ENCODE measurements at regions not wholly inside any gene's neighbourhood (a gene's known extent, or its start where the extent isn't known, plus 50 kb on each side); places are given as distances from the start of the nearest gene placed in this dataset.
"Not testable (repeated sequence)": the region's sequence is repeated elsewhere in the genome, so short reads cannot be mapped to it uniquely, and the experiment has no call there.

DNA sequence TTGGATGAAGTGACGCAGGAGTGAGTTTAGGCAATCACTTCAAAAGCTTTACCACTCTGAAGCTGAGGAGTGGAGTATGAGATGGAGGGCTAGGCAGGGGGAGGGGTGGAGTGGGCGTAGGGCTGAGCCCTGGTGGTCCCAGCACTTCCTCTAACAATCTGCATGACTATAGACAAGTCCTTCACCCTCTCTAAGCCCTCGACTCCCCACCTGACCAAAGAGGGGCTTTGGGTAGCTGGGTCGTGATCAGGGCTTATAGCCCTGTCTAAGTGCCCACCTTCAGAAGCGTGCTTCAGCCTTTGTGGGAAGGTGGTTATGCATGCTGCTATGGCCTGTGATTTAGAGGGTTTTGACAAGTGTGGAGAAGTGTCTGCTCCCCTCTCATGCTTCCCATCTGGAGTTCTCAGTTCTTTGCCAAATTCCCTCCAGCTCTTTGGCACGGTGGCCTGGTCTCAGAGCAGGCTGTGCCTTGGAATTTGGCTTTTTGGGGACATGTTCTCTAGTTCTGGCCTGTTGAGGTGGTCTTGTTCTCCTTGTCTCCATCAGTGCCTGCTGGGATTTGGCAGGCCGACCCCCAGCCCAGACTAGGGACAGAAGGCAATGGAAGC, 53.0 kb downstream of the ACTBL2 start:
- DNase-seq = no peak
- Mint-ChIP-seq H3K4me3 (no peak overlapping the region), H3K4me1 (no peaks in the 10 kb centered on the region), H3K36me3 (ENCODE audit: low read depth) (no peaks in the 10 kb centered on the region), H3K27ac (no peak overlapping the region), H3K27me3 (peaks cover 2% of the 10 kb centered on the region), H3K9me3 (no peaks in the 10 kb centered on the region)
- POLR2A ChIA-PET = no interaction called here
- CTCF ChIA-PET = no interaction called here

DNA sequence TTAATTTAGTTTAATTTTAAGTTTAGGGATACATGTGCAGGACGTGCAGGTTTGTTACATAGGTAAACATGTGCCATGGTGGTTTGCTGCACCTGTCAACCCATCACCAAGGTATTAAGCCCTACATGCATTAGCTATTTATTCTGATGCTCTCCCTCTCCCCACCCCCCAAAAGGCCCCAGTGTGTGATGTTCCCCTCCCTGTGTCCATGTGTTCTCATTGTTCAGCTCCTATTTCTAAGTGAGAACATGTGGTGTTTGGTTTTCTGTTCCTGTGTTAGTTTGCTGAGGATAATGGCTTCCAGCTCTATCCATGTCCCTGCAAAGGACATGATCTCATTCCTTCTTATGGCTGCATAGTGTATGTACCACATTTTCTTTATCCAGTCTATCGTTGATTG, 53.6 kb downstream of the ACTBL2 start:
- H3K27ac Mint-ChIP-seq; CTCF ChIA-PET; H3K4me1 Mint-ChIP-seq; H3K36me3 Mint-ChIP-seq (ENCODE audit: low read depth); H3K9me3 Mint-ChIP-seq; POLR2A ChIA-PET; DNase-seq; H3K4me3 Mint-ChIP-seq; H3K27me3 Mint-ChIP-seq: not testable (repeated sequence)

DNA sequence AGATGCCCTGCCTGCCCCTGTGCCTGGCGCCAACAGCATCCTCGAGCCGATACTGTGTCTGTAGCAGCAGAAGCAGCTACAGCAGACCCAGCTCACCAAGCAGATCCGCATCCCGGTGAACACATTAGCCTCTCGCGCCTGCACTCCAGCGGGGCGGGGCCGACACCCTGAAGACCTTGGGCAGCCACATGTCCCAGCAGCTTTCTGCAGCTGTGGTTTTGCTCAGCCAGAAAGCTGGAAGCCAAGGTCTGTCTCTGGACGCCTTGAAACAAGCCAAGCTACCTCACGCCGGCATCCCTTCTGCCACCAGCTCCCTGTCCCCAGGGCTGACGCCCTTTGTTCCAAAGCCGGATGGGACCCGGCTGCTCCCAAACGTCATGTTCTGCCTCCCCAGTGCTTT, 59.6 kb downstream of the ACTBL2 start:
- no peak overlapping the region for H3K27ac Mint-ChIP-seq
- H3K4me1 Mint-ChIP-seq = no peaks in the 10 kb centered on the region
- DNase-seq = no peak
- no peak overlapping the region for H3K4me3 Mint-ChIP-seq
- CTCF ChIA-PET = no interaction called here
- POLR2A ChIA-PET = no interaction called here
- no peaks in the 10 kb centered on the region for H3K36me3 Mint-ChIP-seq (ENCODE audit: low read depth)
- peaks cover 2% of the 10 kb centered on the region for H3K27me3 Mint-ChIP-seq
- H3K9me3 Mint-ChIP-seq = no peaks in the 10 kb centered on the region

DNA sequence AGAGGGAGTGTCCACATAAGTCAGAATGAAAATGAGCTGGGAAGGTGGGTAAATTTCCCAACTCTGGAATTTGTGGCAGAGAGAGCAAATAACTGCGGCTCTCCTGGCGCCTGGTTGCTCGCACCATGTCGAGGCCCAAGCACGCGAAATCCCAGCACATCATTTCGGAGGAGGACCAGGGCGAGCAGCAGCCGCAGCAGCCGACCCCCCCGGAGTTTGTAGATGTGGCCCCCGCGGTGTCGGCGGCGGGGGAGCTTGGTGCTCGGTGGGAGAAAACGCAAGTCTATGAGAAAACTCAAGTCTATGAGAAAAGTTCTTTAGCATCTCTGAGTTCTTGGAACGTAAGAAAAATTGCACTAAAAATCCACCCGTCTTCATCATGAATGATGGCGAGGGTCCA, 60.3 kb downstream of the ACTBL2 start:
- Mint-ChIP-seq H3K4me3 (no peak overlapping the region), H3K36me3 (ENCODE audit: low read depth) (no peaks in the 10 kb centered on the region), H3K4me1 (no peaks in the 10 kb centered on the region), H3K9me3 (no peaks in the 10 kb centered on the region), H3K27me3 (peaks cover 2% of the 10 kb centered on the region), H3K27ac (no peak overlapping the region)
- ChIA-PET POLR2A (no interaction called here), CTCF (no interaction called here)
- no peak for DNase-seq

DNA sequence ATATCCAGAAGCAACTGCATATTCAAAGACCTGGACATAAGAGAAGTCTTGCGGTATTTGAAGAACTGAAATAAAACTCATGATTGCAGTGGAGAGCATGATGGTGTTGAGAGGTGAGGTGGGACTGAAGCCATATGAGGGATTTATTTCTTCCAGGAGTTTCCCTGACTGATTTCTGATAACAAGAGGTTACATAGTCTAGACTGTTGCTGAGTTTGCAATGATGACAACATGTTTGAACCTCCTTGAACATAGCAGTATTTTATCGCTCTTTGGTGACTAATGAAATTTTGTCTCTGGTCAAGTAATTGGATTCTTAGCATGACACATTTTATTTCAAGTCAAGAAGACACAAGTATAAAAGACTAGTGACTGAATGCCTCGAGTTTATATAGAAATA, 61.8 kb downstream of the ACTBL2 start:
- ChIA-PET POLR2A (no interaction called here), CTCF (no interaction called here)
- H3K4me1 Mint-ChIP-seq = no peaks in the 10 kb centered on the region

DNA sequence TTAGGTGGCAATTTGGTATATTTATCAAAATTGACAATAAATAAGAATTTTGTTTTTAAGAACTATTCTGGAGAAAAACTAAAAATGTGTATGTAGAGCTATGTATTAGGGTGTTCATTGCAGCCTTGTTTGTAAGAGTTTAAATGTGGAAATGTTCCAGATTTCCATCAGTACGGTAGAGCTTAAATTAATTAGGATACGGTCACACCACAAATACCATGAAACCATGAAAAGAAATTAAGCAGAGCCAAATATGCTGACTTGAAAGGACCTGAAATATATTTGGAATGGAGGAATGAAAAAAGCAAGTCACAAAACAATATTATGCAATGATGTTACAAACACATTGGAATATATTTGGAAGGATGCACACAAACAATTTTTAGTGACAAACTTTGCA, 64.6 kb downstream of the ACTBL2 start:
- ChIA-PET POLR2A (no interaction called here), CTCF (no interaction called here)
- Mint-ChIP-seq H3K4me1 (no peaks in the 10 kb centered on the region), H3K27ac (no peak overlapping the region), H3K9me3 (no peaks in the 10 kb centered on the region), H3K27me3 (peaks cover 9% of the 10 kb centered on the region), H3K36me3 (ENCODE audit: low read depth) (no peaks in the 10 kb centered on the region), H3K4me3 (no peak overlapping the region)
- no peak for DNase-seq

More for the DNA sequence above, 61.8 kb downstream of the ACTBL2 start:
- Mint-ChIP-seq H3K9me3 (no peaks in the 10 kb centered on the region), H3K27me3 (peaks cover 6% of the 10 kb centered on the region), H3K36me3 (ENCODE audit: low read depth) (no peaks in the 10 kb centered on the region), H3K27ac (no peak overlapping the region), H3K4me3 (no peak overlapping the region)
- no peak for DNase-seq

DNA sequence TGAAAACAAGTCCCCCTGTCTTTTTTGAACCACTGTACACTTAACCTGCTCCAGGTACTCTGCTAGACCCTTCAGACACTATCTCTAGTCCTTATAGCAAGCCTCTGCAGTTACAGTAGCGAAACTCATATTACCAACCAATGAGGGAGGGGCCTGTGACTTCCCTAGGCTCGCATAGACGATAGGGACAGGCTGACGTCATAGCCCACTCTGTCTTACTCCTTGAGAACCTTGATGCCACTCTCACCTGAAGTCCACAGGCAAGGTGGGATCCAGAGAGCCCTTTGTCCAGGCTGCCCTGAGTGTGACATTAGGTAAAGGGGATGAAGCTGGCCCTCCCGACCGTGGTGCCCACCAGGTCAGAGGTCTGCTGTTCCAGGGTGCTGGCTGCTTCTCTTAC, 65.3 kb downstream of the ACTBL2 start:
- DNase-seq = no peak
- H3K36me3 Mint-ChIP-seq (ENCODE audit: low read depth) = no peaks in the 10 kb centered on the region
- H3K4me3 Mint-ChIP-seq = no peak overlapping the region
- CTCF ChIA-PET = no interaction called here
- H3K27me3 Mint-ChIP-seq = peaks cover 9% of the 10 kb centered on the region
- H3K27ac Mint-ChIP-seq = no peak overlapping the region
- H3K9me3 Mint-ChIP-seq = no peaks in the 10 kb centered on the region
- no peaks in the 10 kb centered on the region for H3K4me1 Mint-ChIP-seq
- POLR2A ChIA-PET = no interaction called here

DNA sequence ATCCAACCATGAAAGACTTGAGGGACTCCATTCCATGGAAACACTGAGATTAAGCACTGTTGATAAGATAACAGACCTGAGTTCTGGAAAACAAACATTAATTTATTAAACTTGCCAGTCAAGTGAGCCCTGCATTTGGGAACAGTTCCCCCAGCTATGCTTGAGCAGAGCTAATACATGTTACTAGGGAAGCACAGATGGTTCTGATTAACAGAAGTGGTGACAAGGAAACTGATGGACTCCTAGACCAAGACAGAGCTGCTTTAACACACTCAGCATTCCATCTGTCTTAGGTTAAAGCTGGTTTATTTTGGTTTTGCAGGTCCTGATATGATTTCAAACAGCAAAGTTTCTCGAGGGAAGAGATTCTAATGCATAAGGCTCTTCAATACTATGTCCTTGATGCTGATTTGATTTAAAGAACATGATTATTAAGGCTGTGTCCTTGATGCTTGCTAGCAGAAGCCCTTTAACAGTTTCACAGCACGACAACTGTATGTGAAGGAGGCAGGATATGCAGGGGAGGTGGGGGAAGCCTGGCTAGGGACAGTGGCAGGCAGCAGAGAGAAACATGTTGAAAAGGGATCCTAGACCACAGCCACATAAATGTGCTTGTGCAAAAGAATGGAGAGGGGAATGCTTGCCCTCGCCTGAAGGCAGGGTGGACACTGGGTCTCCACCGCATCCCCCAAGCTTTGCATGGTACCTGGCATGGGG, 66.2 kb downstream of the ACTBL2 start:
- H3K4me1 Mint-ChIP-seq = no peaks in the 10 kb centered on the region
- peaks cover 9% of the 10 kb centered on the region for H3K27me3 Mint-ChIP-seq
- no peaks in the 10 kb centered on the region for H3K36me3 Mint-ChIP-seq (ENCODE audit: low read depth)
- no peak overlapping the region for H3K27ac Mint-ChIP-seq
- no peaks in the 10 kb centered on the region for H3K9me3 Mint-ChIP-seq
- CTCF ChIA-PET = interaction anchor here (1.5 kb wide), 1 partner anchor 77 kb away, joined by 3 read pairs; no protein-coding TSS in a partner anchor
- H3K4me3 Mint-ChIP-seq = no peak overlapping the region
- POLR2A ChIA-PET = no interaction called here
- DNase-seq = no peak

DNA sequence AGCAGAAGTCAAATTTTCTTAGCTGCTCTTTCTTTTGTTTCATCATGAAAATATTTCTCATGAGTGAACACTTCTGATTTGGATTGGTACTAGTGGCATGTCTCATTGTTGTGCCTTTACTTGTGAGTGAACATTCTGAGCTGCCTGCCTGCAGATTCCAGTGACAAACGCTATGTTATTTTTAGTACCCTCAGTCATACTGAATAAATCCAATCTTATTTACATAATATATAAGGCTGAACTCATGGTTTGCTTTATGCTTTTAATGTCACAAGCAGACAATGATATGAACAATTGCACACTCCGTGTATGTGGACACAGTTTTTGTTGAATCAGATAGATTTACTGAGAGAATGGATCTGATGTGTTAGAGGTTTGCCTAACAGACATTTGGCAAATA, 67.8 kb downstream of the ACTBL2 start:
- POLR2A ChIA-PET = no interaction called here
- no peaks in the 10 kb centered on the region for H3K4me1 Mint-ChIP-seq
- no peak overlapping the region for H3K4me3 Mint-ChIP-seq
- no peaks in the 10 kb centered on the region for H3K36me3 Mint-ChIP-seq (ENCODE audit: low read depth)
- no peak overlapping the region for H3K27ac Mint-ChIP-seq
- no peaks in the 10 kb centered on the region for H3K9me3 Mint-ChIP-seq
- peaks cover 9% of the 10 kb centered on the region for H3K27me3 Mint-ChIP-seq
- DNase-seq = no peak
- CTCF ChIA-PET = no interaction called here

DNA sequence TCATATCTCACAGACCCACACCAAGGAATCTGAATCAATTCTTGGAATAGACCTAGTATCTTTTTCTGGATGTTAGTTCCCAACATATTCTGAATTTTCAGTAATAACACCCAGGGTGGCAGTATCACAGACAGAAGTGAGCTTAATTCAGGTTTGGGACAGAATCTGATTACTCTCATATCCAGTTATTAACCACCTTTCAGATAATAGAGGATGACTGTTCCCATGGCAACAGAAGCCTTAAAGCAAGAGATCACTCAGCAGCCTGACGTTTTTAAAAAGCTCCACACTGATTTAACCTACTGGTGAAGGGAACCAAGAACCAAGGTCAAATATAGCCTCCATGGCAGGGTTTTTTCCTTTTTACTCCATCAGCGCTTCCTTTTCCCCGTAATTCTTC, 68.4 kb downstream of the ACTBL2 start:
- ChIA-PET POLR2A (no interaction called here), CTCF (no interaction called here)
- Mint-ChIP-seq H3K9me3 (no peaks in the 10 kb centered on the region), H3K4me1 (no peaks in the 10 kb centered on the region), H3K27ac (no peak overlapping the region), H3K27me3 (peaks cover 9% of the 10 kb centered on the region), H3K4me3 (no peak overlapping the region), H3K36me3 (ENCODE audit: low read depth) (no peaks in the 10 kb centered on the region)
- no peak for DNase-seq

DNA sequence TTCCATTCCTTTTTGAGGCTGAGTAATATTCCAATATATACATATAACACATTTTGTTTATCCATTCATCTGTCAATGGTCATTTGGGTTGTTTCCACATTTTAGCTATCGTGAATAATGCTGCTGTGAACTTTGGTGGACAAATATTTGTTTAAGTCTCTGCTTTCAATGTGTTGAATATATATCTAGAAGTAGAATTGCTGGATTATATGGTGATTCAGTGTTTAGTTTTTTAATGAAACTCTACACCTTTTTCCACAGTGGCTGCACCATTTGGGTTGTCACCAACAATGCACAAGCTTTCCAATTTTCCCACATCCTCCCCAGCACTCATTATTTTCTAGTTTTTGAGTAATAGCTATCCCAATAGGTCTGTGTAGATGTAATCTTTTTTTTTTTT, 69.5 kb downstream of the ACTBL2 start:
- Mint-ChIP-seq H3K27ac (no peak overlapping the region), H3K27me3 (peaks cover 8% of the 10 kb centered on the region), H3K36me3 (ENCODE audit: low read depth) (no peaks in the 10 kb centered on the region), H3K4me3 (no peak overlapping the region), H3K9me3 (no peaks in the 10 kb centered on the region), H3K4me1 (no peaks in the 10 kb centered on the region)
- ChIA-PET CTCF (no interaction called here), POLR2A (no interaction called here)
- no peak for DNase-seq

DNA sequence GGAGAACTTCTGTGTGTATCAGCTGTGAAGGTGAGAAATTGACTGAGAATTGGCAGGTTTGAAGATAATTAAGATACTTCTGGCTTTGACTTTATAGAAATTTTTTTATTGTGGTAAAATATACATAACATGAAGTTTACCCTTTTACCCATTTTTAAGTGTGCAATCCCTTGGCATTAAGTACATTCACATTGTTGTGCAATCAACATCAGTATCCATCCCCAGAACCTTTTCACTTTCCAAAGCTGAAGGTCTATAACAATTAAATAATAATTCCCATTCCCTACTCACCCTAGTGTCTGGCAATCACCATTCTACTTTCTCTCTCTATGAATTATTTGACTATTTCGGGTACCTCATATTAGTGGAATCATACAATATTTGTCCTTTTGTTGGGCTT, 69.9 kb downstream of the ACTBL2 start:
- no peak overlapping the region for H3K4me3 Mint-ChIP-seq
- CTCF ChIA-PET = no interaction called here
- no peaks in the 10 kb centered on the region for H3K36me3 Mint-ChIP-seq (ENCODE audit: low read depth)
- no peaks in the 10 kb centered on the region for H3K4me1 Mint-ChIP-seq
- no peak for DNase-seq
- no peak overlapping the region for H3K27ac Mint-ChIP-seq
- H3K27me3 Mint-ChIP-seq = peaks cover 8% of the 10 kb centered on the region
- H3K9me3 Mint-ChIP-seq = no peaks in the 10 kb centered on the region
- POLR2A ChIA-PET = no interaction called here

DNA sequence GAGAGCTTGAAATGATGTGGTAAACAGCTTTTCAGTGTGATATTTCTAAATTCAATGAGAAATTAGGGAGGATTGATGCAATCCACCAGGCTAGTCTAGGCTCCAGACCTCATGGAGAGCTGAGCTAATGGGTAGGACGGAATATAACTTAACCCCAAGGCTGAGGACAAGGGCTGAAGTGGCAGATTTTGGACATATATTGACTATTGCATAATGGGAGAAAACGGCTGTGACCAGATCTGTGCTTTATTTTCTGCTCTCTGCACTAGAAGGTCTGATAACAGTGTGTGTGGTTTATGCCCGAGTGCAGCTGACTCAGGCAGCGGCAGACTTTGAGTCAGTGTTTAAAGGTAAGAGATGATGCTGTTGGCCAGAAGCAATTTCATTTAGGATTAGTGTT, 70.6 kb downstream of the ACTBL2 start:
- CTCF ChIA-PET = no interaction called here
- peaks cover 8% of the 10 kb centered on the region for H3K27me3 Mint-ChIP-seq

DNA sequence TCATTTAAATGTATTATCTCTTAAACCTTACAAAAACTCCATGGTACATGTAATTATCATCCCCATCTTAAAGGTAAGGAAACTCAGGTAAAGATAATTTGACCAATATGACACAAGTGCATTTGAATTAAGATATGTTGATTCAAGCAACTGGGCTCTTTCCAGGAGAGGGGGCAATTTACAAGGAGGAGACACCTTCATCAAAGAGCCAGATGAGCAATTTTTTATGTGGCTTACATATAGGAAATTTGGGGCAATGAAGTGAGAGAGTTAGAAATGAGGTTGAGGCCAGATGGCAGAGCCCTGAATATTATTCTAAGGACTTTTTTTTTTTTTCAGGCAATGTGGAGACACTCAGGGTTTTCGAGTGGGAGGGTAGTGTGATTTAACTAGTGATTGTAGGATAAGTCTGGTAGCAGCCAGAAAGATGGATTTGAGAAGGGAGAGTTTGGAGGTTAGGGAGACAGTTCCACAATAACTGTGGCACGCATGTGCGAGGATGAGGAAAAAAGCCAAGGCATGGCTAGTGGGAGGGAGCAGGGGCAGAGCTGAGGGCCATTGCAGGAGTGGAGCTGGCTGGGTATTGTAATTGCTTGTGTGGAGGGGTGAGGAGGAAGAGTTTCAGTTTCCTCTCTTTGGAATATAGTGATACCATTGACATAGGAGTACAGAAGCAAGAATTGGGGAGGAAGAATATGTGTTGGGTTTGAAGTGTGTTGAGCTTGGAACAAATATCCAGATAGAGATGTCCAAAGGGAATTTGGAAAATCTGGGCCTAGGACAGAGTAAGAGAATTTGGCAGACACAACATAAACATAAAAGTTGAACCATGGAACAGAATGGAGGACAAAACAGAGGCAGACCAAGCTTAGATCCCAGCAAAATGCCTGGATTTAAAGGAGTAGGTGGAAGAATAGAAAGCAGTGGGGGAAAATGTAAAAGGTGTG, 72.0 kb downstream of the ACTBL2 start:
- Mint-ChIP-seq H3K27me3 (peaks cover 4% of the 10 kb centered on the region), H3K36me3 (ENCODE audit: low read depth) (no peaks in the 10 kb centered on the region)

More for the DNA sequence above, 70.6 kb downstream of the ACTBL2 start:
- no peak overlapping the region for H3K4me3 Mint-ChIP-seq
- no peaks in the 10 kb centered on the region for H3K4me1 Mint-ChIP-seq
- POLR2A ChIA-PET = no interaction called here
- H3K36me3 Mint-ChIP-seq (ENCODE audit: low read depth) = no peaks in the 10 kb centered on the region
- H3K27ac Mint-ChIP-seq = no peak overlapping the region
- no peak for DNase-seq
- H3K9me3 Mint-ChIP-seq = no peaks in the 10 kb centered on the region

More for the DNA sequence above, 72.0 kb downstream of the ACTBL2 start:
- ChIA-PET CTCF (no interaction called here), POLR2A (no interaction called here)
- DNase-seq = no peak
- Mint-ChIP-seq H3K4me3 (no peak overlapping the region), H3K27ac (no peak overlapping the region), H3K4me1 (no peaks in the 10 kb centered on the region), H3K9me3 (no peaks in the 10 kb centered on the region)
